ENCODE measurements at regions not wholly inside any gene's neighbourhood (a gene's known extent, or its start where the extent isn't known, plus 50 kb on each side); places are given as distances from the start of the nearest gene placed in this dataset.
A peak's percentile ranks its signal among the peaks of the same experiment; 100 is the strongest.
"Not testable (repeated sequence)": the region's sequence is repeated elsewhere in the genome, so short reads cannot be mapped to it uniquely, and the experiment has no call there.

DNA sequence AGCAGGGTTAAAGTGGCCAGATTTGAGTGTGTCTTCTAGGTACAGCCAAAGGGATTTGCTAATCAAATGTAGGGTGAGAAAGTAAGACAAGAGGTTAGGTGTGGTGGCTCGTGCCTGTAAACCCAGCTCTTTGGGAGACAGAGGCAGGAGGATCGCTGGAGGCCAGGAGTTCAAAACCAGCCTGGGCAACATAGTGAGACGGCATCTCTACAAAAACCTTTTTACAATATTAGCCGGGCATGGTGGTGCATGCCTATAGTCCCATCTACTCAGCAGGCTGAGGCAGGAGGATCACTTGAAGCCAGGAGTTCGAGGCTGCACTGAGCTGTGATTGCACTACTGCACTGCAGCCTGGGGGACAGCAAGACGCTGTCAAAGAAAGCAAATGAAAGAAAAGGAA lies 294.5 kb downstream of the GOLGA6L6 start:
- in situ Hi-C loops (cut with MboI; ENCODE audit: low sequenced_read_pairs, unreplicated experiment); DNase-seq (ENCODE audit: low spot score): not testable (repeated sequence)

DNA sequence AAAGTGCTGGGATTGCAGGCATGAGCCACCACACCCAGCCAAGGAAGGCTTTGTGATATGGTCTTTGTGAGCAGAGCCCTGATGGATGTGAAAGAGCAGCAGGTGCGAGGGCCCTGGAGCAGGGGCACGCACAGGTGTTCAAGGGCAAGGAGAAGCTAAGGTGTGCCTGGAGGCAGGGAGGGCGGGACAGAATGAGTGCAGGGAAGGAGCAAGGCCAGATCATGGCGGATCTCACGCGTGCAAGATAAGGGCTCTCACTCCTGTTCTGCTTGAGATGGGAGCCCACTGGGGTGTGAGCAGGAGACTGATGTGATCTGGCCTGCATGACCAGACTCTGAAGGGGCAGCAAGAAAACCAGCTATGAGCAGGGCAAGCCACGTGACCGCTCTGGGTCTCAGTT lies 295.0 kb downstream of the GOLGA6L6 start:
- in situ Hi-C loops (cut with MboI; ENCODE audit: low sequenced_read_pairs, unreplicated experiment): not testable (repeated sequence)
- DNase-seq (ENCODE audit: low spot score): peak; percentile 30

DNA sequence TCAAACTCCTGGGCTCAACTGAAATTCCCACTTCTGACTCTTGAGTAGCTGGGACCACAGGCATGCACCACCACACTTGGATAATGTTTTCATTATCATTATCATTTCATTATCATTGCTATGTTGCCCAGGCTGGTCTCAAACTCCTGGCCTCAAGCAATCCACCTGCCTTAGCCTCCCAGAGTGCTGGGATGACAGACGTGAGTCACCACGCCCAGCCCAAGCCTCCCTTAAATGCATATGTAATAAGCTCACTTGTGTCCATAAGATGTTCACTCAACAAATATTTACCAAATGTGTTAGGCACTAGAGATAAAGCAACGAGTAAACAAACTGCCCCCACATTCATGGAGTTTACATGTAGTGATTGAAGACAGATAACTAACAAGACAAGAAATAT lies 295.7 kb downstream of the GOLGA6L6 start:
- DNase-seq (ENCODE audit: low spot score); in situ Hi-C loops (cut with MboI; ENCODE audit: low sequenced_read_pairs, unreplicated experiment): not testable (repeated sequence)

DNA sequence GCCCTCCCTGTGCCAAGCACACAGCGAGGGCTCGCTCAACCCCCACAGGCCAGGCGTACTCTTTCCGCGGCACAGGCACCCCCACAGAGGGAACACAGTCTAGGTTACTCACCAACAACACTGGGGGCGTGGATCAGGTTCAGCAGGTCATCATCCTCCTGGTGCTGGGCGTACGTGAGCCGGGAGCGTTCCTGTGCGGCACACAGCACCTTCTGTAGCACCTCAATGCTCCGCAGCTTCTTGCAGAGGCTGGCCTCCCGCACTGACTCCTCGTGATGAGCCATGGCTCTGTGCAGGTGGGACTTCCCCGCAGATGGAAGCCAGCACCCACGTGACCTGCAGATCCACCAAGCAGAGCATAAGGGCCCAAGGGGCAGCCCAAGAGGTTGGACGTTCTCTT lies 296.8 kb downstream of the GOLGA6L6 start:
- in situ Hi-C loops (cut with MboI; ENCODE audit: low sequenced_read_pairs, unreplicated experiment): not testable (repeated sequence)
- DNase-seq (ENCODE audit: low spot score): peak; percentile 30

DNA sequence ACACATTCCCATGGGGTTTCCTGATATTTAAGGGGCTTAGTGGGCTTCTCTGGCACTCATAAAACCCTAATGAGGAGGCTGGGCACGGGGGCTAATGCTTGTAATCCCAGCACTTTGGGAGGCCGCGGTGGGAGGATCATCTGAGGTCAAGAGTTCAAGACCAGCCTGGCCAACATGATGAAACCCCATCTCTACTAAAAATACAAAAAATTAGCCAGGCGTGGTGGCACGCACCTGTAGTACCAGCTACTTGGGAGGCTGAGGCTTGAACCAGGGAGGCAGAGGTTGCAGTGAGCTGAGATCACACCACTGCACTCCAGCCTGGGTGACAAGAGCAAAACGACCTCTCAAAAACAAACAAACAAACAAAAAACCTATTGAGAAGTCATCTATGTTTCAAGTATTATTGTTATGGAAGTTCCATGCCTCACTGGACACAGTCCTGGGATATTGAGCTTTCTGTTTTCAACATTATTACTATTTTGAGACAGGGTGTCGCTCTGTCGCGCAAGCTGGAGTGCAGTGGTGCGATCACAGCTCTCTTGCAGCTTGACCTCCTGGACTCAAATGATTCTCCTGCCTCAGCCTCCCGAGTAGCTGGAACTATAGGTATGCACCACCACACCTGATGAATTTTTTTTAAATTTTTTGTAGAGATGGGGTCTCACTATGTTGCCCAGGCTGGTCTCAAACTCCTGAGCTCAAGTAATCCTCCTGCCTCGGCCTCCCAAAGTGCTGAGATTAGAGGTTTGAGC lies 297.9 kb downstream of the GOLGA6L6 start:
- DNase-seq (ENCODE audit: low spot score); in situ Hi-C loops (cut with MboI; ENCODE audit: low sequenced_read_pairs, unreplicated experiment): not testable (repeated sequence)

DNA sequence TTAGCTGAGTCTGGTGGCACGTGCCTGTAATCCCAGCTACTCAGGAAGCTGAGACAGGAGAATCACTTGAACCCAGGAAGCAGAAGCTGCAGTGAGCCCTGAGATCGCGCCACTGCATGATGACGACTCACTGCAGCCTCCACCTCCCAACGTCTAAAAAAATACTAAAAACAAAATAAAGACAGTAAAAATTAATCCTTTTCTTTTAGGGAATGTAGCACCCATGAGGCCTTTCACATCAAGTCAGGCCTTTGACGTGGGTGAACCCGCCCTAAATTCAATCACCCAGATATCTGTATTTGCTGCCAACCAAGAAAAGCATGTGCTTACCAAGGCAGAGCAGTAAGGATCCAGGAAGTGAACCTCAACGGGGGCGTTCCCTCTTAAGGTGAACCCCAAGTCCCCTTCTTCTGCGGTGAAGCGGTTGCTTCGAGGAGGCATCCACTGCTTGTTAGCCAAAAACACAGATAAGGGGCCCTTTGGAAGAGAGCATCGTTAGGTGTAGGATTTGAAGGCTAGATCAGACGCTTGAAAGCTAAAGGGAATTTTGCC lies 301.2 kb downstream of the GOLGA6L6 start:
- in situ Hi-C loops (cut with MboI; ENCODE audit: low sequenced_read_pairs, unreplicated experiment): not testable (repeated sequence)

DNA sequence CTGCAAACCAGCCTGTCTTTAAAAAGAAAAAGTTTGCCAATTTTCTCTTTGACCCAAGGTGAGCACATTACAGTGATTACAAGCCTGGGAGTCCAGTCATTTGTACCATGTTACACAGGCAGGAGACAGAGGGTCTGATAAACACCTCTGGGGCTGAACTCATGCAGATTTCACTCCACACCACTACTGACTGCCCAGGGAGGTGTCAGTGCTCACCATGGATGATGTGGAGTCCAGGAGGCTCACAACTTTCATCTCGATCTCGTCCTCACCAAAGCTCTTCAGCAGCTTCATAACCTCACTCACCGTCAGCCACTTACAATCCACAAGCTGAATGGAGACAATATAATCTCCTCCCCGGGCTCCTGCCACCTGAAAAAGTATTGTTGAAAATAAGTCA lies 302.4 kb downstream of the GOLGA6L6 start:
- in situ Hi-C loops (cut with MboI; ENCODE audit: low sequenced_read_pairs, unreplicated experiment); DNase-seq (ENCODE audit: low spot score): not testable (repeated sequence)

More for the DNA sequence above, 301.2 kb downstream of the GOLGA6L6 start:
- not testable (repeated sequence) for DNase-seq (ENCODE audit: low spot score)

DNA sequence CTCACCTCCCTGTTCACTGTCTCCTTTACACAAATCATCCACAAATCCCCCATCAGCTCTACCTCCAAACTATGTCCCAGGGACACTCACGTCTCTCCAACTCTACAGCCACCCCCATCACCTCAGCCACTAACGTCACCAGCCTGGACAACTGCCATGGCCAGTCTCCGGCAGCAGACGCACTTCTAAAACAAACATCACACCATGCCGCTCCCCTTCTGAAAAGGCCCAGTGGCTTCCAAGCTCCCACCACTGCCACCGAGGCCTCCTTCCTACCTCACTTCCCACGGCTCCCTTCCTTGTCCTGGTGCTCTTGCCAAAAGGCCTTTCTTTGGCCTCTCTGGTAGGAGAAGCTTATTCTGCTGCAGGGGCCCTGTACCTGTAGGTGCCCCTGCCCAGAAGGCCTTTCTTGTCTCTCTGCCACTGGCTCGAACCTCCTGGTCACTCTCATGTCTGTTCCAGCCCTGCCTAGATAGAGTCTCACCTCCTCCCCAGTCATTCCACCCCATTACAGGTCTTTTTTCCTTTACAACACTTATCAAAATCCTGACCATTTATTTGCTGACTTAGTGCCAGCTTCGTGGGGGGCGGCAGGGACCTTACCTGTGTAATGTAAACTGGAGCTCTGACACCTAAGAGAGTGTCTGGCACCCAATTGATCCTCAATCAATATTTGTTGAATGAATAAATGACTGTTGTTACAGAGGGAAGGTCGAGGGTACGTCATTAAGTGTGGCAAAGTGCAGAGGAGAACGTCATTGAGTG lies 304.2 kb downstream of the GOLGA6L6 start:
- DNase-seq (ENCODE audit: low spot score); in situ Hi-C loops (cut with MboI; ENCODE audit: low sequenced_read_pairs, unreplicated experiment): not testable (repeated sequence)

DNA sequence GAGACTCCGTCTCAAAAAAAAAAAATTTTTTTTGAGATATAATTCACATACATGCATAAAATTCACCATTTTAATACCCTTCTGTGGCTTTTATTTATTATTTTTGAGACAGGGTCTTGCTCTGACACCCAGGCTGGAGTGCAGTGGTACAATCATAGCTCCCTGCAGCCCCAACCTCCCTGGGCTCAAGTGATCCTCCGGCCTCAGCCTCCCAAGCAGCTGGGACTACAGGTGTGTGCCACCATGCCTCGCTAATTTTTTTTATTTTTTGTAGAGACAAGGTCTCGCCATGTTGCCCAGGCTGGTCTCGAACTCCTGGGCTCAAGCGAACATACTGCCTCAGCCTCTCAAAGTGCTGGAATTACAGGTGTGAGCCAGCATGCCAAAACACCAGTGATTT lies 305.9 kb downstream of the GOLGA6L6 start:
- in situ Hi-C loops (cut with MboI; ENCODE audit: low sequenced_read_pairs, unreplicated experiment); DNase-seq (ENCODE audit: low spot score): not testable (repeated sequence)

DNA sequence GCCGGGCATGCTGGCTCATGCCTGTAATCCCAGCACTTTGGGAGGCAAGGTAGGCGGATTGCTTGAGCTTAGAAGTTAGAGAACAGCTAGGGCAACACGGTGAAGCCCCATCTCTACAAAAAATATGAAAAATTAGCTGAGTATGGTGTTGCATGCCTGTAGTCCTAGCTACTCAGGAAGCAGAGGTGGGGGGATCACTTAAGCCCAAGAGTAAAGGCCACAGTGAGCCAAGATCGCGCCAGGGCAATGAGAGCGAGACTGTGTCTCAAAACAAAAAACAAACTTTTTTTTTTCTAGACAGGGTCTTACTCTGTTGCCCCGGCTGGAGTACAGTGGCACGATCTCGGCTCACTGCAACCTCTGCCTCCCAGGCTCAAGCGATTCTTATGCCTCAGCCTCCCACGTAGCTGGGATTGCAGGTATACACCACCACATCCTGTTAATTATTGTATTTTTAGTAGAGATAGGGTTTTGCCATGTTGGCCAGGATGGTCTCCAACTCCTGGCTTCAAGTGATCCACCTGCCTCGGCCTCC lies 307.5 kb downstream of the GOLGA6L6 start:
- DNase-seq (ENCODE audit: low spot score); in situ Hi-C loops (cut with MboI; ENCODE audit: low sequenced_read_pairs, unreplicated experiment): not testable (repeated sequence)

DNA sequence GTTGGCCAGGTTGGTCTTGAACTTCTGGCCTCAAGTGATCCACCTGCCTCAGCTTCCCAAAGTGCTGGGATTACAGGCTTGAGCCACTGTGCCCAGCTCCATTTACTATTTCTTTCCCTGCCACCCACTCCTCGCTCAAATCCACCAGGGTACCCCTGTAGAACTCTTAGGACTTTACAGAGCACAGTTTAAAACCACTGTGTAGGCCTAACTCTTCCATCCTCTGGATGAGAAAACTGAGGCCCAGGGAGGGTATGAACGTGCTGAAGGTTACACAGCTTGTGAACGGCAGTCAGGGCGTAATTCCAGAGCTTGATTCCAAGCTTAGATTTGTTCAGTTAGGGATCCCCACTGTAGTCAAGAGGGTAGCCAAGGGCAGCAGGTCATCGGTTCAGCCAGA lies 309.1 kb downstream of the GOLGA6L6 start:
- DNase-seq (ENCODE audit: low spot score); in situ Hi-C loops (cut with MboI; ENCODE audit: low sequenced_read_pairs, unreplicated experiment): not testable (repeated sequence)

DNA sequence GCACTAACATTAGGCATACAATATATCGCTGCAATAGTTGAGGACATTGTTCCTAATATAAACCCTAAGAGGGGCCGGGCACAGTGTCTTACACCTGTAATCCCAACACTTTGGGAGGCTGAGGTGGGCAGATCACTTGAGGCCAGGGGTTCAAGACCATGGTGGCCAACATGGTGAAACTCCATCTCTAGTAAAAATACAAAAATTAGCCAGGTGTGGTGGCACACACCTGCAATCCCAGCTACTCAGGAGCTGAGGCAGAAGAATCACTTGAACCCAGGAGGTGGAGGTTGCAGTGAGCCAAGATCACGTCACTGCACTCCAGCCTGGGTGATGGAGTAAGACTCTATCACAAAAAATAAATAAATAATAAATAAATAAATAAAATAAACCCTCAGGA lies 310.9 kb downstream of the GOLGA6L6 start:
- DNase-seq (ENCODE audit: low spot score); in situ Hi-C loops (cut with MboI; ENCODE audit: low sequenced_read_pairs, unreplicated experiment): not testable (repeated sequence)

DNA sequence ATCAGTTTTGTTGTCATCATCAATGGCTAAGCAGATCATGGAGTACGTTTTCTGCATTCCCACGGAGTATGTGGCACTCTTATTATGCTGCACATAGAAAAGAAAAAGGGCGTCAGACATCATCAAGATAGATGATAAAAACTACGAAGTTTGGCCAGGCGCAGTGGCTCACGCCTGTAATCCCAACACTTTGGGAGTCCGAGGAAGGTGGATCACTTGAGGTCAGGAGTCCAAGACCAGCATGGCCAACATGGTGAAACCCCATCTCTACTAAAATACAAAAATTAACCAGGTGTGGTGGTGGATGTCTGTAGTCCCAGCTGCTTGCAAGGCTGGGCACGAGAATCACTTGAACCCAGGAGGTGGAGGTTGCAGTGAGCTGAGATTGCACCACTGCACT lies 312.8 kb downstream of the GOLGA6L6 start:
- in situ Hi-C loops (cut with MboI; ENCODE audit: low sequenced_read_pairs, unreplicated experiment); DNase-seq (ENCODE audit: low spot score): not testable (repeated sequence)

DNA sequence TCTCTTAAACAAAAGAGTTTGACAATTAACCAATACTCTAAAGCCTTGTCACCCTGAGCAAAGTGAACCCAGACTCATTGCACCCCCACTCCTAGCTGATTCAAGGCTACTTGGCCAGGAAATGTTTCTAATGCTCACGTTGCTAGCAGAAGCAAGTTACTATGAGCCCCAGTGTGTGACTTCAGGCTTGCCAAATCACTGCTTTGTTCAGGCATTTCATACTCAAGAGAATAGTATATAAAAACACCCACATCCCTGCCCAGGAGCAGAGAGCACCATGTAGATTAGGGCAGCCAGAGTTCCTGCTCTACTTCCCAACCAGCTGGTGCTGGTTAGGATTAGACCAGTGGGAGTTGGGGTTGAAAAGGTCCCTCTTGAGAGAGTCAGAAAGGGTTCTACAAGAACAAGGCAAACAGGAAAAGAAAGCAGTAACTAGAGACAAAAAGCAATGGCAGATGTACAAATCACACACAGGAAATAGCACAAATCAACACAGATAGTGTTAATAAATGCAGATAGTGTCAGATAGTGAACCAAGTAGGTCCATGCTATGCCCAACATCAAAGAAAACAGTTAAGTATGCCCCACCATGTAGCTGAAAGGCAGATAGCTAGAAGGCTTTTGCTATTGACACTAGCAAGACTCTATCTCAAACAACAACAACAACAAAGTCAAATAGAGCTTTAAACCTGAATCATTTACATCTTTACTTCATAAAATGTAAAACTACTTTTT lies 314.3 kb downstream of the GOLGA6L6 start:
- in situ Hi-C loops (cut with MboI; ENCODE audit: low sequenced_read_pairs, unreplicated experiment); DNase-seq (ENCODE audit: low spot score): not testable (repeated sequence)

DNA sequence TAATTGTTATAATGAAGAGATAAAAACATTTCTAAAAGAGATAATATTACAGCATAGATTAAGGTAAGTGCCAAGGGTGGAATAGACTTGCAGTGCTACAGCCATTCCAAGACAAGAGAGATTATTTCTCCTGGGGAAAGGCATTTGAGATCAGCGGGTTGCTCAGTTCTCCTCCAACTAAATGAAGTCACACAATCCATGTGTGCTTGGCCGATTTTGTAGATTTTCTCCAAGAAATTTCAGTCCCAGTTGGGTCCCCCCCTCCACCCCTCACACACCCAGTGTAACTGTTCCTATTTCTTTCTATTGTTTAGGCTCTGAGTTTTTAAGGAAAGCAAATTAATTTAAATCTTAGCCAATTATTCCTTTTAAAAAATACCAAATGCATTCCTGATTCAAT lies 315.1 kb downstream of the GOLGA6L6 start:
- in situ Hi-C loops (cut with MboI; ENCODE audit: low sequenced_read_pairs, unreplicated experiment); DNase-seq (ENCODE audit: low spot score): not testable (repeated sequence)

DNA sequence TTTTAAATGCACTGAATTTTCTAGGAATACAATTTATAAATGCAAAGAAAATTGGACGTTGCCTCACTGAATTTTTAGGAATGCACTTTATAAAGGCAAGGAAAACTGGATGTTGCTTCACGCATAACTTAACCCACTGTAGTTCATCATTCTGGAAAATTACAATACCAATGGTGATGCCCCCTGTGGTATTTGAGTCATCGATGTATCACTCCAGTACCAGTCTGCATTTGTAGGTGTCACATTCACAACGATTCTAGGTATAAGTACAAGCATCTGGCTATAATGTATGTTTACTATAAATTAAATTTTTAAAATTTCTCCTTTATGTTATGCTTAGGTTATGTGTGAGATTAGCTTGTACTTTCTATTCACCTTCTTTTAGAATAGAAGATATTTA lies 320.5 kb downstream of the GOLGA6L6 start:
- in situ Hi-C loops (cut with MboI; ENCODE audit: low sequenced_read_pairs, unreplicated experiment); DNase-seq (ENCODE audit: low spot score): not testable (repeated sequence)

DNA sequence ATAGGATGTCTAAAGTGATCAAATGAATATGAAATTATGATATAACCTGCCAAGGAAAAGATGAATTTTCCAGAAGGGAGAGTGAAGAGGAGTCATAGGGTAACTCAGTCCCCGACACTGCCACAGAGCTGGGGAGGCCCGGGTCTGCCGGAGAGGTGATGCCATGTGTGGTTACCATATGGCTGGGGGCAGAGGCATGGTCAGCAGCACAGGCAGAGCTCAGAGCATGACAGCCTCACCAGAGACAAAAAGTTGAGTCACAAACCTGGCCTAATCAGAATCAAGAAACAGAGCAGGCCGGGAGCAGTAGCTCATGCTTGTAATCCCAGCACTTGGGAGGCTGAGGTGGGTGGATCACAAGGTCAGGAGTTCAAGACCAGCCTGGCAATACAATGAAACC lies 322.4 kb downstream of the GOLGA6L6 start:
- in situ Hi-C loops (cut with MboI; ENCODE audit: low sequenced_read_pairs, unreplicated experiment); DNase-seq (ENCODE audit: low spot score): not testable (repeated sequence)

DNA sequence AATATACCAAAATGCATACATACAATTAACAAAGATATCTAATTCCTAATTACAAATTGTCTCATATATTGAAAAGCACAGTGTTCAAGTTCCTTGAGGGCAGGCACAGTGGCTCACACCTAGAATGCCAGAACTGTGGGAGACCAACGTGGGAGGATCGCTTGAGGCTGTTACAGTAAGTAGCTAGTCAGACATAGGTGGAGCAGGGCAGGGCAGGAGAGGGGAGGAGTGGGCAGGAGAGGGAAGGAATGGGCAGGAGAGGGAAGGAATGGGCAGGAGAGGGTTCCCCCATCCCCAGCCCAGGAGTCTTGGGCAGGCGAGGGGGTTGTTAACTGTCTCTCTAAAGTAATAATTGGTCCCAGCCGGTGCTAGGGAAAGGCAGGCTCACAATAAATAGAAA lies 325.9 kb downstream of the GOLGA6L6 start:
- in situ Hi-C loops (cut with MboI; ENCODE audit: low sequenced_read_pairs, unreplicated experiment); DNase-seq (ENCODE audit: low spot score): not testable (repeated sequence)
